PC-9 (cell line): ENCODE measurements at regions not wholly inside any gene's neighbourhood (a gene's known extent, or its start where the extent isn't known, plus 50 kb on each side); places are given as distances from the start of the nearest gene placed in this dataset.

Experiments used
- BruUV-seq: library from RNA; stranded (reverse); fragments of 400-500 nt; replicated peaks from 2 replicates; lab custom pipeline; 2021; lab: Mats Ljungman, UMichigan
- CTCF ChIA-PET: fragments of 300-600 bp; sonication (Branson Sonifier 250); formaldehyde crosslinking; loops from one replicate; lab custom pipeline; 2022; ENCODE audit warnings: antibody characterized with exemption; lab: Charles Lee
- POLR2A ChIA-PET: fragments of 300-600 bp; sonication (Branson Sonifier 250); formaldehyde crosslinking; loops from one replicate; lab custom pipeline; 2022; ENCODE audit warnings: antibody characterized with exemption; ENCODE audit not compliant: unreplicated experiment; lab: Charles Lee
- DNase-seq, 2 experiments: peaks; one replicate each; pipeline versions ENCODE4 v3.0.0 to v3.0.0-alpha.2; 2015 to 2022; ENCODE audit warnings: mixed read lengths in 1 of 2
- H2AFZ ChIP-seq: fragments of 200-600 bp; sonication (generic); 2 replicates; pipeline ENCODE4 v1.8.1; 2017; ENCODE audit warnings: antibody characterized with exemption
- H3F3A ChIP-seq: fragments of 200-600 bp; sonication (generic); 2 replicates; pipeline ENCODE4 v1.8.1; 2017; ENCODE audit warnings: antibody characterized with exemption, mild to moderate bottlenecking, low read depth; ENCODE audit not compliant: insufficient read depth
- H3K27ac ChIP-seq: fragments of 200-600 bp; sonication (generic); 2 replicates; pipeline ENCODE4 v1.6.1; 2016; ENCODE audit warnings: mixed run types
- H3K27me3 ChIP-seq: fragments of 200-600 bp; sonication (generic); 2 replicates; pipeline ENCODE4 v1.6.1; 2016; ENCODE audit warnings: low read depth, mixed run types; ENCODE audit not compliant: insufficient read depth
- H3K36me3 ChIP-seq: fragments of 200-600 bp; sonication (generic); 2 replicates; pipeline ENCODE4 v1.6.1; 2016; ENCODE audit warnings: low read depth, mixed run types
- H3K4me1 ChIP-seq: fragments of 200-600 bp; sonication (generic); replicated peaks from 2 replicates; pipeline ENCODE4 v1.6.1; 2016; ENCODE audit warnings: mixed run types; ENCODE audit not compliant: insufficient read depth
- H3K4me2 ChIP-seq: fragments of 200-600 bp; sonication (generic); 2 replicates; pipeline ENCODE4 v1.6.1; 2017; ENCODE audit warnings: mixed run types
- H3K4me3 ChIP-seq: fragments of 200-600 bp; sonication (generic); 2 replicates; pipeline ENCODE4 v1.6.1; 2016; ENCODE audit warnings: mixed run types
- H3K79me2 ChIP-seq: fragments of 200-600 bp; sonication (generic); 2 replicates; pipeline ENCODE4 v1.6.1; 2017; ENCODE audit warnings: low read depth, mixed run types
- H3K9me2 ChIP-seq: fragments of 200-600 bp; sonication (generic); 2 replicates; pipeline ENCODE4 v1.8.1; 2017; ENCODE audit warnings: mild to moderate bottlenecking; ENCODE audit not compliant: insufficient read depth
- H3K9me3 ChIP-seq: fragments of 200-600 bp; sonication (generic); 2 replicates; pipeline ENCODE4 v1.8.1; 2016; ENCODE audit warnings: low read depth; ENCODE audit not compliant: insufficient read depth
- H4K20me1 ChIP-seq: fragments of 200-600 bp; sonication (generic); 2 replicates; pipeline ENCODE4 v1.8.1; 2017; ENCODE audit not compliant: insufficient read depth
- EZH2 ChIP-seq: fragments of 200-600 bp; sonication (generic); IDR thresholded peaks from 2 replicates; pipeline ENCODE4 v1.8.0; 2017; ENCODE audit warnings: antibody characterized with exemption, low read depth
- intact Hi-C: fragments of 100-400 bp; cut with micrococcal nuclease; formaldehyde crosslinking; loops from one replicate; pipeline ENCODE4 v1.10.0; 2022; ENCODE audit not compliant: unreplicated experiment
- TF ChIP-seq, protein P1 (sequence below): fragments of 200-600 bp; sonication (generic); conservative IDR thresholded peaks from 2 replicates; pipeline ENCODE4 v1.6.1; 2017; ENCODE audit warnings: mixed run types, antibody characterized with exemption, mild to moderate bottlenecking, moderate library complexity

DNA sequence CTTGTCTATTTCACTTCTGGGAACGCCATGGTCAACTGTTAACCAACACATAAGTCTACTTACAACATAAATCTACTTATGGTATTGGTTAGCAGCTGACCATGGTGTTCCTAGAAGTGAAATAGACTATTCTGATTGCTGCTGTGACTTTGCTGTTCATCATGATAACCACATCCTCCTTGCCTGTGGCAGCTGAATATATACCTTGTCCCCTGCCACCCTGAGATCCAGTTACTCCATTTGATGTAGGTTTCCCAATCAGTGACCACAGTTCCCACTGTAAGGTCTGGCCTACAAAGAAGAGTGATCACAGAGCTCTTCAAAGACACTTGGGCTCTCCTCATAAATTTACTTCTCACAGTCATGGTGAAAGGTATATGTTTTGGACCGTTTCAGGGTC is 66.8 kb upstream of the ALDH1A3 start:
- intact Hi-C loops, result no loop called here
- Histone ChIP-seq H3K36me3 (no peaks in the 10 kb centered on the region), H2AFZ (no peak overlapping the region), H3K4me3 (no peak overlapping the region), H3F3A (peaks cover 16% of the 10 kb centered on the region; the same call in 1 of the 2 replicates), H3K27ac (no peak overlapping the region), H3K9me2 (no peaks in the 10 kb centered on the region; the same call in 1 of the 2 replicates), H4K20me1 (no peaks in the 10 kb centered on the region), H3K79me2 (no peaks in the 10 kb centered on the region), H3K27me3 (no peaks in the 10 kb centered on the region), H3K9me3 (peaks cover 22% of the 10 kb centered on the region), H3K4me1 (peaks cover 17% of the 10 kb centered on the region), H3K4me2 (no peak overlapping the region)
- TF ChIP-seq, protein P1, sequence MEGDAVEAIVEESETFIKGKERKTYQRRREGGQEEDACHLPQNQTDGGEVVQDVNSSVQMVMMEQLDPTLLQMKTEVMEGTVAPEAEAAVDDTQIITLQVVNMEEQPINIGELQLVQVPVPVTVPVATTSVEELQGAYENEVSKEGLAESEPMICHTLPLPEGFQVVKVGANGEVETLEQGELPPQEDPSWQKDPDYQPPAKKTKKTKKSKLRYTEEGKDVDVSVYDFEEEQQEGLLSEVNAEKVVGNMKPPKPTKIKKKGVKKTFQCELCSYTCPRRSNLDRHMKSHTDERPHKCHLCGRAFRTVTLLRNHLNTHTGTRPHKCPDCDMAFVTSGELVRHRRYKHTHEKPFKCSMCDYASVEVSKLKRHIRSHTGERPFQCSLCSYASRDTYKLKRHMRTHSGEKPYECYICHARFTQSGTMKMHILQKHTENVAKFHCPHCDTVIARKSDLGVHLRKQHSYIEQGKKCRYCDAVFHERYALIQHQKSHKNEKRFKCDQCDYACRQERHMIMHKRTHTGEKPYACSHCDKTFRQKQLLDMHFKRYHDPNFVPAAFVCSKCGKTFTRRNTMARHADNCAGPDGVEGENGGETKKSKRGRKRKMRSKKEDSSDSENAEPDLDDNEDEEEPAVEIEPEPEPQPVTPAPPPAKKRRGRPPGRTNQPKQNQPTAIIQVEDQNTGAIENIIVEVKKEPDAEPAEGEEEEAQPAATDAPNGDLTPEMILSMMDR, result no peak
- TF ChIP-seq EZH2, result no peak
- POLR2A ChIA-PET, result interaction anchor here (0.7 kb wide), 1 partner anchor 296 kb away, joined by 4 read pairs; no protein-coding TSS in a partner anchor
- CTCF ChIA-PET, result no interaction called here
- DNase-seq, result no peak
- BruUV-seq, result no TSS peak

DNA sequence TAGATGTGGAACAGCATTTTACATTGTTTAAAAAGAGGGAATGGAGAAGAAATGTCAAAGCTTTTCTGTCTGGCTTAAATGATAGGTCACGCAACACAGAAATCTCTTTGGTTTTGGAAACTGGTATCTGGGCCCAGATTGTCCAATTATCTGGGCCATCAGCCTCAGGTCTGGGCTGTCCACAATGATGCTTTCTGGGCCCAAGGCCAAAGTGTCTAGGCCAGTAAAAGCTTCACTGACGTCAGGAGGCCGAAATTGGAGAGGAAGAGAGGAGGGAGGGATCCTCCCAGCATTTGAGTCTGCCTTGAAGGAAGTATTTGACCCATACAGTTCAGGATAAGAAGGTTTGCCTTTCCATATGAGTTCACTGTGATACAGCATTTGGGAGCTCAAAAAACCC is 60.7 kb upstream of the ALDH1A3 start:
- no peak for TF ChIP-seq EZH2
- TF ChIP-seq, protein P1, result no peak
- H3K4me1 ChIP-seq, result no peaks in the 10 kb centered on the region
- intact Hi-C loops, result no loop called here
- H3K36me3 ChIP-seq, result no peaks in the 10 kb centered on the region
- no peak overlapping the region for H3K4me2 ChIP-seq
- DNase-seq, result no peak
- CTCF ChIA-PET, result interaction anchor here (0.8 kb wide), 1 partner anchor 58 kb away, joined by 3 read pairs; no protein-coding TSS in a partner anchor
- H3K4me3 ChIP-seq, result no peak overlapping the region
- H3K27me3 ChIP-seq, result no peaks in the 10 kb centered on the region
- H2AFZ ChIP-seq, result no peak overlapping the region
- H3F3A ChIP-seq, result no peaks in the 10 kb centered on the region
- H4K20me1 ChIP-seq, result no peaks in the 10 kb centered on the region
- POLR2A ChIA-PET, result no interaction called here
- no peak overlapping the region for H3K27ac ChIP-seq
- no TSS peak for BruUV-seq
- no peaks in the 10 kb centered on the region; the same call in 1 of the 2 replicates for H3K9me2 ChIP-seq
- no peaks in the 10 kb centered on the region for H3K79me2 ChIP-seq
- H3K9me3 ChIP-seq, result peaks cover 22% of the 10 kb centered on the region

DNA sequence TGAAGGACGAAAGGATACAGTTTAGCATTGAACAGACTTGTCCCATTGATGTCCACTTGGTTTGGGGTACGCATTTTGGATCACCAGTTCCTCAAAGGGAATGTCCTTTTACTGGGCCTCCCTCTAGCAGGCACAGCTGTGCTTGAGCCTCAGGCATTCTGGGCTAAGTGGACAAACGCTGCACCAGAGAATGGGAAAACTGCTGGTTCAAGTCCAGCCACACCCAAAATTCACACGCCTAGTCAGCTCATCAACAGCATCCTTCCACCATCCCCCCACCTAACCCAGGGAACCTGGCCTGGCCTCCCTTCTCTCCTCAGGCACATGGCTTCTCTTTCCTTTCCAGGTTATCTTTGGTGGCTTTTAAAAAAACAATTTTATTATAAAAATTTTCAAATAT is 59.1 kb upstream of the ALDH1A3 start:
- H2AFZ ChIP-seq, result no peak overlapping the region
- ChIA-PET CTCF (no interaction called here), POLR2A (no interaction called here)
- no peaks in the 10 kb centered on the region for H3F3A ChIP-seq
- H3K27ac ChIP-seq, result no peak overlapping the region
- H4K20me1 ChIP-seq, result no peaks in the 10 kb centered on the region
- H3K4me2 ChIP-seq, result no peak overlapping the region
- no peak overlapping the region for H3K4me3 ChIP-seq
- peaks cover 19% of the 10 kb centered on the region for H3K9me3 ChIP-seq
- BruUV-seq, result no TSS peak
- H3K79me2 ChIP-seq, result no peaks in the 10 kb centered on the region
- H3K27me3 ChIP-seq, result no peaks in the 10 kb centered on the region
- DNase-seq, result no peak
- H3K36me3 ChIP-seq, result no peaks in the 10 kb centered on the region
- H3K9me2 ChIP-seq, result no peaks in the 10 kb centered on the region
- no peak for TF ChIP-seq EZH2
- TF ChIP-seq, protein P1, result no peak
- H3K4me1 ChIP-seq, result no peaks in the 10 kb centered on the region
- intact Hi-C loops, result no loop called here
